ENCODE measurements at regions not wholly inside any gene's neighbourhood (a gene's known extent, or its start where the extent isn't known, plus 50 kb on each side); places are given as distances from the start of the nearest gene placed in this dataset.

DNA sequence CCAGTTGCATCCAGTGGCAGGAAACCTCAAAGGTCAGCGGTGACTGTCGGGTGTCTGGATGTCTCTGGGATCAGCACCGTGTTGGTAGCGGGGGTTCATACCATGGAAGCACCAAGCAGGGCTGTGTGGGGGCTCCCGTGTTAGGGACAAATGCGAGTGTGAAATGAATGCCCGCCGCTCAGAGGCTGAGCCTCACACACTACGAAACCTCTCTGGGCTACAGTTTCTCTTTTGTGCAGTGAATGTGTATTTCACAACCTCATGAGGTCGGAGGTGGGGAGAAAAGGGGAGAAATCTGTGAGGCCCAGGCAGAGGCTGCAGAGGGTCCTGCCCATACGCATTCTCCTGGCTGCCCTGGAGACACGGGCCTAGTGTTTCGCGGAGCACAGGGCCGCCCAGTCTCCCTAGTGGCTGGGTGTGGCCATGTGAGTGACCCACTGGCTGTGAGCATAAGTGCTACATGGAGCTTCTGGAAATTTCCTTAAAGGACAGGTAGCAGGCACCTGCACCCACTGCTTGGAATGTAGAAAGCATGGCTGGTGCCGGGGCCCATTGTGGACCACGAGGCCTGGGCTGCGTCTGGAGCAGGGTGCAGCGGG, 138.0 kb upstream of the GLI2 start:
- TF ChIP-seq POLR2A (IDR thresholded peaks at IDR 0.05): no peak
- TF ChIP-seq, protein P1, sequence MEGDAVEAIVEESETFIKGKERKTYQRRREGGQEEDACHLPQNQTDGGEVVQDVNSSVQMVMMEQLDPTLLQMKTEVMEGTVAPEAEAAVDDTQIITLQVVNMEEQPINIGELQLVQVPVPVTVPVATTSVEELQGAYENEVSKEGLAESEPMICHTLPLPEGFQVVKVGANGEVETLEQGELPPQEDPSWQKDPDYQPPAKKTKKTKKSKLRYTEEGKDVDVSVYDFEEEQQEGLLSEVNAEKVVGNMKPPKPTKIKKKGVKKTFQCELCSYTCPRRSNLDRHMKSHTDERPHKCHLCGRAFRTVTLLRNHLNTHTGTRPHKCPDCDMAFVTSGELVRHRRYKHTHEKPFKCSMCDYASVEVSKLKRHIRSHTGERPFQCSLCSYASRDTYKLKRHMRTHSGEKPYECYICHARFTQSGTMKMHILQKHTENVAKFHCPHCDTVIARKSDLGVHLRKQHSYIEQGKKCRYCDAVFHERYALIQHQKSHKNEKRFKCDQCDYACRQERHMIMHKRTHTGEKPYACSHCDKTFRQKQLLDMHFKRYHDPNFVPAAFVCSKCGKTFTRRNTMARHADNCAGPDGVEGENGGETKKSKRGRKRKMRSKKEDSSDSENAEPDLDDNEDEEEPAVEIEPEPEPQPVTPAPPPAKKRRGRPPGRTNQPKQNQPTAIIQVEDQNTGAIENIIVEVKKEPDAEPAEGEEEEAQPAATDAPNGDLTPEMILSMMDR (IDR thresholded peaks at IDR 0.05): no peak
